ENCODE measurements at regions not wholly inside any gene's neighbourhood (a gene's known extent, or its start where the extent isn't known, plus 50 kb on each side); places are given as distances from the start of the nearest gene placed in this dataset.

DNA sequence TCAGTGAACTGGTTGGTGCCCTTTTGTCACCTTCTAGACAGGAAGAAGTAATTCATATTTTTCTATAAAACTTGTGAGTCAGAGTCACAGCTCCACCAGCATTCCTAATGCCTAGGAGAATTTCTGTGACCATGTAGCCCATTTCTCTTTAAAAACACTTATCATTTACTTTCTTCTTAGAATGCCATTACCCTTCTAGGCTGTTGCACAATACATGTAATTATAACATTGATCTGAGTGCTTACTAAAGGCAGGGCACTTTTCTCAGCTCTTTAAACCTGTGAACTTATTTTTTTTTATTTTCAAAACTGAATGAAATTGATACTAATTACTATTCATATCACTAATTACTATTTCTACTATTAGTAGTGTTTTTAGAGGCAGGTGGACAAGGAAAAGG, 373.7 kb downstream of the TLE4 start:
- TF ChIP-seq, protein P1, sequence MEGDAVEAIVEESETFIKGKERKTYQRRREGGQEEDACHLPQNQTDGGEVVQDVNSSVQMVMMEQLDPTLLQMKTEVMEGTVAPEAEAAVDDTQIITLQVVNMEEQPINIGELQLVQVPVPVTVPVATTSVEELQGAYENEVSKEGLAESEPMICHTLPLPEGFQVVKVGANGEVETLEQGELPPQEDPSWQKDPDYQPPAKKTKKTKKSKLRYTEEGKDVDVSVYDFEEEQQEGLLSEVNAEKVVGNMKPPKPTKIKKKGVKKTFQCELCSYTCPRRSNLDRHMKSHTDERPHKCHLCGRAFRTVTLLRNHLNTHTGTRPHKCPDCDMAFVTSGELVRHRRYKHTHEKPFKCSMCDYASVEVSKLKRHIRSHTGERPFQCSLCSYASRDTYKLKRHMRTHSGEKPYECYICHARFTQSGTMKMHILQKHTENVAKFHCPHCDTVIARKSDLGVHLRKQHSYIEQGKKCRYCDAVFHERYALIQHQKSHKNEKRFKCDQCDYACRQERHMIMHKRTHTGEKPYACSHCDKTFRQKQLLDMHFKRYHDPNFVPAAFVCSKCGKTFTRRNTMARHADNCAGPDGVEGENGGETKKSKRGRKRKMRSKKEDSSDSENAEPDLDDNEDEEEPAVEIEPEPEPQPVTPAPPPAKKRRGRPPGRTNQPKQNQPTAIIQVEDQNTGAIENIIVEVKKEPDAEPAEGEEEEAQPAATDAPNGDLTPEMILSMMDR (IDR thresholded peaks at IDR 0.05; ENCODE audit: low read length) = no peak
- TF ChIP-seq EZH2 (optimal IDR thresholded peaks at IDR 0.05; ENCODE audit: low read depth, low read length) = no peak
